GM13976 (cell line): ENCODE measurements at regions not wholly inside any gene's neighbourhood (a gene's known extent, or its start where the extent isn't known, plus 50 kb on each side); places are given as distances from the start of the nearest gene placed in this dataset.

Experiments
- DNase-seq: peaks from one replicate; pipeline ENCODE4 v3.0.0; 2012; ENCODE audit warnings: low spot score
- in situ Hi-C: fragments of 300-500 bp; cut with MboI; formaldehyde crosslinking; loops from one replicate; pipeline ENCODE4 v1.12.0; 2022; ENCODE audit warnings: low sequenced_read_pairs, mixed read lengths, inconsistent platforms; ENCODE audit not compliant: unreplicated experiment
- TF ChIP-seq, protein P1 (sequence below): IDR thresholded peaks from 2 replicates; pipeline ENCODE4 v1.5.1; 2012; ENCODE audit warnings: borderline replicate concordance, mild to moderate bottlenecking; ENCODE audit not compliant: insufficient read depth; ENCODE audit errors: extremely low read depth, missing control alignments, control extremely low read depth

DNA sequence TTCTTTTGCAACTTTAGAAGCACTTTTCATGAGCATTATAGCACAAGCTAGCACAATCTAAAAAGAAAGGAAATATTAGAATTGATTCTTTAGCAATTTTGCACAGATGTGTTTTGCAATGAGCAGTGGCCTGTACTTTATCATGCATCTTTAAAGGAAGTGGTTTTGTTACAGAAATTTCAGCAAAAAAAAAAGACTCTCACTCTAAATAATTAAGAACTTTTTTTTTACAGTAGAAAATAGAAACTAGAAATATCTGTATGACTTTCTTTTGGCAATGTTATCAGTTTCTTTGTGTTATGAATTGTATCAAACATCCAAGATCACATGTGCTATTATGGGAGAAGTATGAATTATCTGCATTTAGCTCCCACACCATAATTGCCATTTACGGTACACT, 195.7 kb upstream of the KLF6 start:
- TF ChIP-seq, protein P1, sequence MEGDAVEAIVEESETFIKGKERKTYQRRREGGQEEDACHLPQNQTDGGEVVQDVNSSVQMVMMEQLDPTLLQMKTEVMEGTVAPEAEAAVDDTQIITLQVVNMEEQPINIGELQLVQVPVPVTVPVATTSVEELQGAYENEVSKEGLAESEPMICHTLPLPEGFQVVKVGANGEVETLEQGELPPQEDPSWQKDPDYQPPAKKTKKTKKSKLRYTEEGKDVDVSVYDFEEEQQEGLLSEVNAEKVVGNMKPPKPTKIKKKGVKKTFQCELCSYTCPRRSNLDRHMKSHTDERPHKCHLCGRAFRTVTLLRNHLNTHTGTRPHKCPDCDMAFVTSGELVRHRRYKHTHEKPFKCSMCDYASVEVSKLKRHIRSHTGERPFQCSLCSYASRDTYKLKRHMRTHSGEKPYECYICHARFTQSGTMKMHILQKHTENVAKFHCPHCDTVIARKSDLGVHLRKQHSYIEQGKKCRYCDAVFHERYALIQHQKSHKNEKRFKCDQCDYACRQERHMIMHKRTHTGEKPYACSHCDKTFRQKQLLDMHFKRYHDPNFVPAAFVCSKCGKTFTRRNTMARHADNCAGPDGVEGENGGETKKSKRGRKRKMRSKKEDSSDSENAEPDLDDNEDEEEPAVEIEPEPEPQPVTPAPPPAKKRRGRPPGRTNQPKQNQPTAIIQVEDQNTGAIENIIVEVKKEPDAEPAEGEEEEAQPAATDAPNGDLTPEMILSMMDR: no peak
- DNase-seq: no peak
- in situ Hi-C loops: no loop called here

DNA sequence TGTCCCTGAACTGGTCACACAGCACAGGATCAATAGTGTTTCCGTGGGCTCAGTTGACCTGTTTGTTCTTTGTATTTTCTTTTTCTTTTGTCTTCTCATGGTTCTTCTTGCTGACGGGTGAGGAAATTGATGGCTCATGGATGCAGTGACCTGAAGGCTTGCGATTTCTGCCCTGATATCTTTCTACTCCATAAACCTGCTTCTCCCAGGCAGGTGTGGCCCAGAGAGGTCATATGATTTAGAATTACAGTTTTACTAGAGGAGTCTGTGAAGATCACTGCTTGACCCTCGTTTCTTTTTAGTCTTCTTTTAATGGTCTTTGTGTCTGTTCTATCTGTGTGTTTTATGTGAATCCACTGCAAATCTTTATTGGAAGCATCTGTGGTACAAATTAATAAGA, 195.1 kb upstream of the KLF6 start:
- in situ Hi-C loops: no loop called here
- TF ChIP-seq, protein P1: no peak
- no peak for DNase-seq

DNA sequence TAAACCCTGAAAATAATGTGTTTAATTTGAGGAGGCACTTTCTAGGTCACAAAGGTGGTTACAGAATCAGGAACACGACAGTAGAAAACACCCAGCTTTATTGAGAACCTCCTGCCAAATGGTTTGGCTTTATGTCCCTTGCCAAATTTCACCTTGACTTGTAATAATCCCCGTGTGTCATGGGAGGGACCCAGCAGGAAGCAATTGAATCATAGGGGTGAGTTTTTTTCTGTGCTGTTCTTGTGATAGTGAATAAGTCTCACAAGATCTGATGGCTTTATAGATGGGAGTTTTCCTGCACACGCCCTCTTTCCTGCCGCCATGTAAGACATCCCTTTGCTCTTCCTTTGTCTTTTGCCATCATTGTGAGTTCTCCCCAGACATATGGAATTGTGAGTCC, 193.8 kb upstream of the KLF6 start:
- in situ Hi-C loops: no loop called here
- DNase-seq: no peak
- TF ChIP-seq, protein P1: no peak

DNA sequence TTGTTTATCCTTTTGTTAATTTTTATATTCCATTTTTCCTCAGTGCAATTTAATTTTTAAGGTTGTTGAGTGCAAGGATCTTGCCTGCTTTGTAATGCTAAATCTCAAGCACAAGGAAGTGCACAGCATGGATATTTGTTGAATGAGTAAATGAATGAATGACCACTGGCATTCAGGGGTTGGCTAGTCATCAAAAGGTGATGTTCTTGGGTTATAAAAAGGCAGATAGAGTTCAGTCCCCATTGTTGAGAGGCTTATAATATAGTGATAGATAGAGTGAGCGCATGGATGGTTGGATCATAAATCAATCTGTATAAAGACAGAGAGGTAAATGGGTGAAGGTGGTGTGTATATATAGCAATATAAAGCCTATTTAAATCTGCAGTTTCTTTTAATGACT, 193.2 kb upstream of the KLF6 start:
- TF ChIP-seq, protein P1: no peak
- in situ Hi-C loops: no loop called here
- no peak for DNase-seq

DNA sequence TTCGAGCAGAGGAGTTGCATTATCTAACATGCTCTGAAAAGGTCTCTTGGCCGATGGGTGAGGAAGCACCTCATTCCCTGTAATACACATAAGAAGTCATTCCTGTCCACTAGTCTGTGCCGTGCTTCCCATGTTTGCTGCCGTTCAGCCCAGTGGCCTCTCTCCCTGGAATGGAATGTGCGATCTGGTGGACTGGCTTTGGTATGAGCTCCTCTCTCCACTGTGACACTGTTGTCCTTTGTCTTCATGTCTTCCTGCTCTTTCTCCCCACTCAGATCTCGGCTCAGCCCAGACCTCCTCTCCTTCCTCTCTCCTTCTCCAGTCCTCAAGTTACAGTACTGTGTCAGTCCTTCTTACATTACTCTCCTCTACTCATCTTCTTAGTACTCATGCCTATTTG, 192.8 kb upstream of the KLF6 start:
- TF ChIP-seq, protein P1: no peak
- DNase-seq: no peak
- in situ Hi-C loops: no loop called here

DNA sequence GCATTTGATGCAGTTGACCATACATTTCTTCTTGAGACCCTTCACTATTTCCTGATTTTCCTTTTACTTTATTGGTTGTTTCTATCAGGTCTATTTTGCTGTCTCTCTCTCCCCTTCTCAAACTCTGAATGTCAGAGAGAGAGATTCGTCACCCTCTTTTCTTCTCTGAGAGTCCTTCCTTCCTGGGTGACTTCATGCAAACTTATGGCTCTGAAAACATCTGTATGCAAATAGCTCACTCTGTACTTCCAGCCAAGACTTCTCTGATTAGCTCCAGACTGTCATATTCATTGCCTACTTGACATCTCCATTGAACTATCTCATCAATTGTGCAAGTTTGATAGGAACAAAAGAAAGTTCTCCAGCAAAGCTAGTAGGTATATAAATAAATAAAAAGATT, 191.7 kb upstream of the KLF6 start:
- in situ Hi-C loops: no loop called here
- DNase-seq: no peak
- TF ChIP-seq, protein P1: no peak

DNA sequence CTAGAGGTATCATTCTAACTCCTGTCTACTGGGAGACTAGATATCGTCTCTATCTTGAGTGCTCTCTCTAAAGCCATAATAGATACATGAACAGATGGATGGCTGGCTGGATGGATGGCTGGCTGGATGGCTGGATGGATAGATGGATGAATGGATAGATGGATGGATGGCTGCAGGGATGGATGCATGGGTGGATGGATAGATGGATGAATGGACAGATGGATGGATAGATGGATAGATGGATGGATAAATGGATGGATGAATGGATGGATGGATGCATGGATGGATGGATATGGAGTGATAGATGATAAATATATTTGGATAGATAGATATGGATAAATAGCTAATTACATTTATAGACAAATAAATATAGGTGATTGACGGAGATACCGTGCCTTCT, 191.2 kb upstream of the KLF6 start:
- TF ChIP-seq, protein P1: no peak
- no peak for DNase-seq
- in situ Hi-C loops: no loop called here
